NCI-H510A (cell line): ENCODE measurements at regions not wholly inside any gene's neighbourhood (a gene's known extent, or its start where the extent isn't known, plus 50 kb on each side); places are given as distances from the start of the nearest gene placed in this dataset.
"Not testable (repeated sequence)": the region's sequence is repeated elsewhere in the genome, so short reads cannot be mapped to it uniquely, and the experiment has no call there.

Source experiments
- DNase-seq: peaks from one replicate; lab custom pipeline; 2025; lab: John Stamatoyannopoulos, UW

DNA sequence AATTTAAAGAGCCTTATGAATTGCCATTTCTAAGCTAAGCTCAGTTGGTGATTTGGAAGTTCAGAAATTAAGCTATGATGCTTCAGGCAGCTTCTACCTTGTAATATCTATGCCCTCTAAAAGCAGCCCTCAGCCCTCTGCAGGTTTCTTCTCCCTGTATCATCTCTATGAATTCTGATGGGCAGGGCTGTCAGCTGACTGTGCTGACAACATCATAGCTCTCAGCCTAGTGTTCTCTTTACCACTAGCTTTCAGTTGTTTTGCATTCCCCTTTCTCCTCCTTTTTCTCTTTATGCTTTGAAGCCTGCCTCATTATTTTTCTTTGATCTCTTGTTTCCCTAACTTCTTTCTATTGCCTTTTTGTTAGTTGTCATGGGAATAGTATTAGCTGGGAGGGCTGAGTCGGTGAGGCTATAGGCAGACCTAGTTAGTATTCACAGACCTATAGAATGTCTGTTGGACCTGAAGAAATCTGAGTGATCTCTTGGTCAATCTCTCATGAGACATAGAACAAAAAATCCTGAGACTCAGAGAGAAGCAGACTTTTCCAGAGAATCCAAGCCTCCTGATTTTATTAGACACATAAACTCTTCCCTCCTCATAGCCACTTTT lies 535.4 kb downstream of the RAB38 start:
- DNase-seq = no peak

DNA sequence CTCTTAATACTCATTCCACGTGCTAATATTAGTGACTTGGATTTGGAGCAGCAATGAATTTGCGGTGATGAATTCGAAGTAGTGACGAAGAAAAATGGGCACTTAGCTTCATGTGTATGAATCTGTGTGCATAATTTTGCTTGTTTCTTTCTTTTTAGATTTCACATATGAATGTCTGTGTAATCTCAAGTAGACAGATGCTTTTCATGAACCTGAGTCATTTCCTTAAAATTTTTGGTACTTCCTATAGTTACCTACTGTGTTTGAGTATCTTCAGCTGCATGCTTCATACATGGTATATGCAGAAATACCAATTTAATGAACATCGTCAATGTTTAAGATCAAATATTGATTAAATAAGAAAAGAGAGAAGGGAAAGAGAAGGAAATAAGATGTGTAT lies 540.2 kb downstream of the RAB38 start:
- DNase-seq = no peak

DNA sequence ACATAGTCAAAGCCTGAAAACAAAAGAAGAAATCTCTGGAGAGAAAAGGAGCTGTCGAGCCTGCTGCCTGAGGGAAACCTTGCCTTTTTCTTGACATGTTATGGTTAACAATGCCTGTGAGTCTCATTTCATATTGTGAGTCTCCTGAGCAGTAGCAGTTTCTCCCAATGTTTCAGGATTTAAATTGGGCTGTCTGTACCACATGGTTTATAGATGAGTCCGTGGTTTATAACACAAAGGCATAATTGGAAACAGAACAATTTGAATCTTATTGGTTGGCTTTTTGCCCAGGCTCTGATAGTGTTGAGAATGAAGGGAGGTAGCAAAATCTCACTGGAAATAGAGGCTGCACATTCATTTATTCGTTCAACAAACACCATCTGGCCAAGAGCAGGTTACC lies 540.9 kb downstream of the RAB38 start:
- DNase-seq = no peak

DNA sequence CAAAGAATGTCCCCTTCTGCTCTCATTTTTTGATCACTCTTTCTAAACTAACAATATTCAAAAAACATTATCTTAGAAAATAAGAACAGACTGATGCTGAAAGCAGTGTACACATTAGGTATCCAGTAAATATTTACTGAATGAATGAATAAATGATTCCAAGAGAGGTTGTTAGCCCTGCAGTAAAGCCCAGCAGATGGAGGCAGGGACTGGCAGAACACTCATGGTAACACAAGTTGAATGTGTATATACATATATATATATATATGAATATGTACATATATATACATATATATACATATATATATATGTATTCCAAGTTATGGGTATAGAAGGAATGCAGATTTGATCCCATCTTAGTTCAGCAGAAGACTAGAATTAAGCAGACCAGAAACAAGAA lies 546.3 kb downstream of the RAB38 start:
- no peak for DNase-seq

DNA sequence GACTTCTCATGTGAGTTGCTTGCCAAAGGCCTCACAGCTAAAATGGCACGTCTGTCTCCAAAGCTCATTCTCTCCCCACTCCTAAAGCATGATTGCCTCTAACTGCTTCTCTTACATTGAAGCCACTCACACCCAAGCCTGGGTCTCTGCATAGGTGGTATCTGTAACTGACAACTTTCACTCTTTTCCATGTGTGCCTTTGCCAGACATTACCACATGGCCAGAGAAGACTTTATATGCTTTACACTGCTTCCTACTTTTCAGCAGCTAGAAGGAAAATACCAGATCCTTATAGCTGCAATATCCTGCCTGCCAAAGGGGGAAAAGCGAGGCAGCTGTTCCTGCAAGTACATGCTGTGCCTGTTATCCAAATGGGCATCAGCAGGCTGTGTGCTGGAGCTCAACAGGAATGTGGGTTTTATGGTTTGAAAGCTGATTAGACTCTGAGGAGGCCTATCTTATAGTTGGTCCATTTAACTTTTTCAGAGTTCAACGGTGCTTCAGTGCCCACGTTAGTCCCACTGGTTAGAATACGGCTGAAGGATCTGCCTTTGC lies 547.1 kb downstream of the RAB38 start:
- DNase-seq = no peak

DNA sequence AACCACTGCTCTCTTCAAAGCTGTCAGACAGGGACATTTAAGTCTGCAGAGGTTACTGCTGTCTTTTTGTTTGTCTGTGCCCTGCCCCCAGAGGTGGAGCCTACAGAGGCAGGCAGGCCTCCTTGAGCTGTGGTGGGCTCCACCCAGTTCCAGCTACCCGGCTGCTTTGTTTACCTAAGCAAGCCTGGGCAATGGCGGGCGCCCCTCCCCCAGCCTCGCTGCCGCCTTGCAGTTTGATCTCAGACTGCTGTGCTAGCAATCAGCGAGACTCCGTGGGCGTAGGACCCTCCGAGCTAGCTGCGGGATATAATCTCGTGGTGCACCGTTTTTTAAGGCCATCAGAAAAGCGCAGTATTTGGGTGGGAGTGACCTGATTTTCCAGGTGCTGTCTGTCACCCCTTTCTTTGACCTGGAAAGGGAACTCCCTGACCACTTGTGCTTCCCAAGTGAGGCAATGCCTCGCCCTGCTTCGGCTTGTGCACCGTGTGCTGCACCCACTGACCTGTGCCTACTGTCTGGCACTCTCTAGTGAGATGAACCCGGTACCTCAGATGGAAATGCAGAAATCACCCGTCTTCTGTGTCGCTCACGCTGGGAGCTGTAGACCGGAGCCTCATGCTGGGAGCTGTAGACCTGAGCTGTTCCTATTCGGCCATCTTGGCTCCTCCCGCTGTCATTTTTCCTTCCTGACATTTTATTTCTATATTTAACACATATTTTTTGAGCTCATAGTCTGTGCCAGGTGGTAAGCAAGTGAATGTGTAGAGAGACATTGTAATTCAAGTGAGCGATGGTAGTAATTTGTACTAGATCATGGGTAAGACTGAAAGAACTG lies 551.5 kb downstream of the RAB38 start:
- DNase-seq = not testable (repeated sequence)

DNA sequence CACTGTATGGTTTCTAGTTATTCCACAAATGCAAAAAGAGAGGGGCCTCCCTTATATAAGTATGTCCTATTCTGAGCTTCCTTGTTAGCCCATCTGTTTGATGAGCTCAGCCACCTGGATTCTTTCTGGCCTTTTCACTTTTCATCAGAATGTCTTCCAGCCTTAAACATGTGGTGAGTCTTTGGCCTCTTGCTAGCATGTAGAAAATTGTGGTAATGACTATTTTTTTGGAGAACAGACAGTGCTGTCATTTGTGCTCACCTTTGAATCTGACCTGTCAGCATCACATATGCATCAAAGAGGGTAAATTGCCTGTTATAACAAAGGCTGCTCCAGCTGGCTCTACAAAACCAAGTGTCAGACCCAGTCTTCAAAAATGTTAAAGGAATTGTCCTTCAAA lies 558.7 kb downstream of the RAB38 start:
- DNase-seq = no peak

DNA sequence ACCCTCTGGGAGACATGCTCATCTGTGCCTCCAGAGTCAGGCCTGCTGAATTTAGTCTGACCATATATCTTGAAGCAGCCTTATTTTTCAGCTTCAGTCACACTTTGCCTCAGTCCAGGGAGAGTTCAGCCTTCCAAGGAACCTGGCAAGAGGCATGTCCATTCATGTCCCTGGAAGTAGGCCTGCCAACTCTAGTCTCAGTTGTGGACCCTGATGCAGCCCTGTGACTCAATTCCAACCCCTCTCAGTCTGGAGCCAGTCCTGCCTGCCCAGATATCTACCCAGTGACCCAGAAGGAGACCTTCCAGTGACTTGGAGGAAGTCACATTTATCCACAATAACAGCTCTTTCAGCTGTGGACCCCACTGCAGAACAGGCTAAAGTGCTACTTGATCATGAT lies 566.6 kb downstream of the TMEM135 start:
- no peak for DNase-seq

DNA sequence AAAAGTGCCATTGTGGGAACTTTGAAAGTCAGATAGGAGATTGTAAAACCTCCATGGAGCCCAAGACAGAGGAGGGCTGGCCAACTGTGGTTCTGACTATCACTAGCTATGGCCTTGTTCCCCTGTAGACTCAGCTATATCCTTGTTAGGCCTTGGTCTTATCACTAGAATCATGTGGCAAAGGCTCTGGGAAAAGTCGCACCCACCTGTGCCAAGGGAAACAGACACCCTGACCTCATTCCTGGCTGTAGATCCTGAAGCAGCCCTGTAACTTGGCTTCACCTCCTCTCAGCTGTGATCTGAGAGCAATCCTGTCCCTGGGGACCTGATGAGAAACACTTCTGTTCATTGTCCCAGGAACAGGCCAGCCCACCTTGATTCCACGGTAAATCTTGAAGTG lies 566.2 kb downstream of the TMEM135 start:
- DNase-seq = no peak

DNA sequence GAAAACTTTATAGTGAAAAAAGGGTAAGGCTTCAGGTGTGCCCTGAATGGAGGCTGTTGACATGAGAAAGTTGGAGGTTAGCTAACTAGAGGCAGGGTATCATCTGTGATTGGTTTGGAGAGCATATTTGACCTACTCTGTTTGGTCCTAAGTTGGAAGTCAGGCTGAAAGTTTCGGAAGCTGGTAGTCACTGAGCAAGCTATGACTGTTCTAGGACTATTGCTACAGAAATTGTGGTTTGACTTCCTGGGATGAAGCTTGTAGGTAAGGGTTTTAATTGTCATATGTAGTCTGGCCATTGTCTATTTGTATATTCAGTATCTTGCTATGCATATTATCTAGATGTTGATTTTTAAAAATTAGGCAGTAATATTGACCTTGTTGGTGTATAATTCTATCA lies 565.0 kb downstream of the TMEM135 start:
- DNase-seq = no peak

DNA sequence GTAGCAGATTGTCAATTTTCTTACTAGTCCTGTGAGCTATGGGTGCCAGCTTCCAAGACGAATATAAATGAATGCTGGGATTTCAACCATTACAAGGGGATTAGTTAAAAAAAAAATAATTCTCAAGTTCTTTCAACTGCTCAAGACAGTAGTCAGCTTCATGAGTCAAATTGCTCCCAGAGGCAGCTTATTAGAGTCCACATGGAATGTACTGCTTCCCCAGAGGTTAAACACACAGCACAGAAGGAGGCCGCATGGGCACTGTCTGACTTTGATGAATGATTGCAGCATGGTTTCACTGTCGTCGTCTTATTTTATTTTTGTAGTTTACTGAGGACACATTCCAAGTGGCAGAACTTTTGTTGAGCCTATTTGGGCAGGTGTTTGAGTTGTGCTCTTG lies 563.2 kb downstream of the TMEM135 start:
- DNase-seq = no peak

DNA sequence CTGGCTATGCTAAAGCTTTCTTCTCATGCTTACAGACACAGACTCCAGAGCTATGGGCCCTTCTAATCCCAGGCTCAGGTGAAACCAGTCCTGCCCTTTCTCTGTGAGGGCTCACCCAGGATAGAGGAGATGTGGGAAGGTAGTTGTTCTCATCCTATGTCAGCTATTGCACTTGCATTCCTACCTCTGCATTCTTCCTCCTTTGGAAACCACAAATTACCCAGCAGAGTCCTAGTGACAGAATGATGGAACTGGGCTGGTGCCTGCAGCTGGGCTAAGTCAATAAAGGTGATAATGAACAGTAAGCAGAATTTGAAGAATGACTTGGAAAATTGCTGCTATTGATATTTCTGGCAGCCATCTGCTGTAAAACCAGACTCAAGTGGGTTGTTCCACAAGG lies 560.0 kb downstream of the TMEM135 start:
- DNase-seq = peak; percentile 26

DNA sequence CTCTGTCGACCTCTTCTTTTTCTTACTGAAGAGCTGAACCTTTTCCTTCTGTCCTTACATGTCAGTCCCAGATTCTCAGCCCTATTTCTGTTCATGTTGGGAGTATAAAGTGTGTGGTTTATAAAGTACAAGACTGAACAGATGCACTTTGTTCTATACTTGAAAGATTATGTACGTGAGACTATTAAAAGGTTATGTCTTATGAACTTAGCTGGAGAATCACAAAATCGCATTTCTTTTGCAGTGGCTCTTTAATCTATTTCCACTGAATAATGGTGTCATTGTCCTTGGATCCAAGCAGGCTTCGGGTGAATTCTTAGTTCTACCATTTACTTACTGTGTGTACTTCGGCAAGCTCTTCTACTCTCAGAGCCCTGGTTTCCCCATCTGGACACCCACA lies 558.4 kb downstream of the TMEM135 start:
- no peak for DNase-seq

DNA sequence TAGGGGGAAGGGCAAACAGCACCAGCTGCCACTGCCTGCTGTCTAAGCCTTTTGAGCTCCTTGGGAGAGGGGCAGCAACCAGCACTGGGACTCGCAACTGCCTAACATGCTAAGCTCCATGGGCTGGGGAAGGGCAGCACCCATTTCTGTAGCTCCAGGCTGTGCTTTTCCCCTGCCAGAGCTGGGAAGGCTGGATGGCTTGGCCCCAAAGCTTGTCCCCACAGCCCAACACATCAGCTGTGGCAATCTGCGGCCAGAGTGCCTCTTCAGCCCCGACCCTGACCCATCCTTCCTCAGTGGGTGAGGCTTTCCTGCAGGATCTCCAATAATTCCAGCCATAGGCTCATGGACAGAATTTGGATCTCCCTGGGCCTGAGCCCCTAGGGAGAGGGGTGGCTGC lies 551.3 kb downstream of the TMEM135 start:
- no peak for DNase-seq

DNA sequence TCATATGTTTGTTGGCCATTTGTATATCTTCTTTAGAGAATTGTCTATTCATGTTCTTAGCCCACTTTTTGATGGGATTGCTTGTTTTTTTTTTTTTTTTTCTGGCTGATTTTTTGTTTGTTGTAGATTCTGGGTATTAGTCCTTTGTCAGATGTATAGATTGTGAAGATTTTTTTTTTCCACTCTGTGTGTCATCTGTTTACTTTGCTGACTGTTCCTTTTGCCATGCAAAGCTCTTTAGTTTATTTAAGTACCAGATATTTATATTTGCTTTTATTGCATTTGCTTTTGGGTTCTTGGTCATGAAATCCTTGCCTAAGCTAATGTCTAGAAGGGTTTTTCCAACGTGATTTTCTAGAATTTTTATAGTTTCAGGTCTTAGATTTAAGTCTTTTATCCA lies 547.9 kb downstream of the TMEM135 start:
- not testable (repeated sequence) for DNase-seq

DNA sequence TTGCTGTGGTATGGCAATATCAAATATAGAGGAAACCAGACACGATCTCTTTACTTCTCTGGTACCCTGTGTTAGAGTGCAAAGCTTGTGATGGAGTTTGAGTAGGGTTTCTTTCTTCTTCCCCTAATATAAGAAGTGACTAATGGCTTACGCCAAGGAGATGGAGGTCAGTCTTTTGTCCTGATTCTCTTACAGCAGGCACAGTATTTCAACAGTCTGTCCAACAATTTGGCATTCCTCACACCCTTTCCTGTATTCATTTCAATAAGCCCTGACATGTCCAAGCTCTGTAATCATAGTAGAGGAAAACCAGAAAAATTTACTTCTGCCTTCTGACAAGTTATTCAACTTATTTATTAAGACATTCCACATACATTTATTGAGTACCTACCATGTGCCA lies 546.2 kb downstream of the TMEM135 start:
- no peak for DNase-seq

DNA sequence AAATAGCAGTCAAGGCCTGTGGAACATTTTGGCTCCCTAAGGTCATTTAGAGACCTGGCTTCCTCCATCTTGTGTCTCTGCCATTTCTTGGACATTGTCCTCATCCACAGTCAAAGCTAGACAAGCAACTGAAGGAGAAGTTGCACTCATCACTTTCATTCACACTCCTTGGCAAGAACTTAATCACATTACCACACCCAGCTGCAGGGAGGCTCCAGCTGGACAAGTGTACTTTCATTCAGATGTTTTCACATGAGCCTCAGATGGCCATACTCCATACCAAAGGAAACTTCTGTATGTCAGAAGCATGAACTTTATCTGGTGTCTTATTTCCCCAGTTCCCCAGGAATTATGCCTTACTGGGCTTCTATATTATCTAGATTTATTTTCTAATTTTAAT lies 537.4 kb downstream of the TMEM135 start:
- DNase-seq = no peak

DNA sequence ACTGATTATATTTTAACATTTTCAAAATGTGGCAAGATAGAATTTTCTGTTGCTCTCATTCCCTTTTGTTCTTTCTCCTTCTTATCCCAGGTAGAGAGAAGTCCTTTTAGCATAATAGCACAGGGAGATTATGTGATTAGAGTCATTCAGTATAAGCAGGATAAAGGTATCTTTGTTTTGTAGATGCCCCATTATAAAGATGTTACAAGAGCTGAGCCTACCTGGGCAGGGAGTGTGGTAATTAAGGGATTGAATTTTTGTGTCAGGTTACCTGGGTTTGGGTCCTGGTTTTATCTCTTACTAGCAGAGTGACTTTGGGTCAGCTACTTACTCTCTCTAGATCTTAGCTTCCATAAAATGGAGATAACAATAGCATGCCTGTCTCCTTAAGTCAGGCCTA lies 536.5 kb downstream of the TMEM135 start:
- no peak for DNase-seq

DNA sequence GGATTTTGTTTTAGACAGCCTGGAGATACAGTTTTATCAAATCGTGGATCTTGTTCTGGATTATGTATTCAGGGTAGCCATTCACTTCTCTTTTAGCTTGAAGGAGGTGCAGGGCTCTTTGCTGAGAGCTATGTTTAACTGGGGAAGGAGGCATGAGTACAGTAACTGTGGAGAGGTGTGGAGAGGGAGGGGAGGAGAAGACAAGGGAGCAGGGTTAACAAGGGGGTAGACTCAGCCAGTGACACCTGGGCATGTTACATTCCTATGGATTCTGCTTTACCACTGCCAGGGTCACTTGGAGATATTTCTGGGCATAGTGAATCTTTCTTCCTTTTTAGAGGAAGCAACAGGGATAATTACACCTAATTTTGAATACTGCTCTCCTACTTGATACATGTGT lies 536.0 kb downstream of the TMEM135 start:
- no peak for DNase-seq

DNA sequence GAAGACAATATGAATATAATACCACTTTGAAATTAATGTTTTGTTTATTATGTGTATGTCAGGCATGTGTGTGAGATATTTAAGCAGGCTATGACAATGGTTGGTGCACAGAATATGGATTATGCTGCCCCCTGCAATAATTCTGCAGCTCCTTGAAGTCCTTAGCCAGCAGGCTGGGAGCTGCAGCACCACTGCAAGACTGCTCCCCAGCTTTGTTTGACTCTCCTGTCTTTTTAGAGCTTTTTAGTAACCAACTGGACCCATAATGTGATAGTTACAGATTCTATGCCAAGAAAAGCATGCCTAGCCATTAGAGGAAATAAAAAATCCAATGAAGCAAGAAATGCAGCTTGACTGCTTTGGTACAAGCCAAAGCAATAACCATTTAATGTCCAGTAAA lies 535.1 kb downstream of the TMEM135 start:
- DNase-seq = no peak

DNA sequence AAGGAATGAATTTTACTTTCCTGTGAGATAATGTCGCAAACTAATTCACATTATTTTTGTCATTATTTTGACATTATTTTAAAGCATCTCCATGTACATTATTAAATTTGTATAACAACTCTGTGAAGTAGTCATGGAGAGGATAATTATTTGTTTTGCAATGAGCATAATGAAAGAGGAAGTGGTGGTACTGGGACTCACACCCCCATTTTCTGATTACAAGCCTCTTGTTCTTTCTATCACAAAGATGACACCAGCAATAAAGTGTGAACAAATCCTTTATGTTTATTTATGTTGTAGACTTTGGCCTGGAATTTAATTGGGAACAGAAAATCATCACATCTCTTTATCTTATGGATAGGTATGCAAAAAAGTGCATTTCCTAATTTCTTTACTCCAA lies 522.6 kb downstream of the TMEM135 start:
- no peak for DNase-seq

DNA sequence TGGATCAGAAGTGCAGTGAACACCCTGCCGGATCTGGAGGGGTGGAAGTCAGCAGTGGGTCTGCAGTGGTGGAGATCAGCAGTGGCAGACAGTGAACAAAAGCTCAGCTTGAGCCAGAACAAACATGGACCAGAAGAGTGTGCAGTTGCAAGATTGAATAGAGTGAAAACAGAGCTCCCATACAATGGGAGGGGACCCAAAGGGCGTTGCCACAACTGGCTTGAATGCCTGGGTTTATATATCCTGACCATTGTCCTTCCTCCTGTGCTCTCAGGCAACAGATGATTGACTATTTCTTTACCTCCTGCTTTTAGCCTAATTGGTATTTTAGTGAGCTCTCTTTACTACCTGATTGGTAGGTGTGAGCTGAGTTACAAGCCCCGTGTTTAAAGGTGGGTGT lies 522.1 kb downstream of the TMEM135 start:
- DNase-seq = not testable (repeated sequence)

DNA sequence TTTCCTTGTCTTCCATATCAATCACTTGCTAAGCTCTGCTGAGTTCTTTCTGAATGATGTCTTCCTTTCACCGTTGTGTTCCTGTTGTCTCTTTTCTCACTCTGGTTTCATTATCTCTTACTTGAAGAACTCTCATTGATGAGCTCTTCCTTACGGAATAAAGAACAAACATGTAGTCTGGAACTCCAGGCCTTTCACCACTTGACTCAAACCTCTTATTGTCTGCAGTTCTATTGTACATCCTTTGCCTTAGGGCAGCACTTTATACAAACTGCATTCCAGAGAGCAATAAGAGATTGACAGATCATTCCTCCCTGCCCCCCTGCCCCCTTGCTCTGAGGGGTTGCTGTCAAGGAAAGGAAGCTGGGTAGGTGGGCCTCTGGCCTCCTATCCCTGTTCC lies 517.4 kb downstream of the TMEM135 start:
- no peak for DNase-seq

DNA sequence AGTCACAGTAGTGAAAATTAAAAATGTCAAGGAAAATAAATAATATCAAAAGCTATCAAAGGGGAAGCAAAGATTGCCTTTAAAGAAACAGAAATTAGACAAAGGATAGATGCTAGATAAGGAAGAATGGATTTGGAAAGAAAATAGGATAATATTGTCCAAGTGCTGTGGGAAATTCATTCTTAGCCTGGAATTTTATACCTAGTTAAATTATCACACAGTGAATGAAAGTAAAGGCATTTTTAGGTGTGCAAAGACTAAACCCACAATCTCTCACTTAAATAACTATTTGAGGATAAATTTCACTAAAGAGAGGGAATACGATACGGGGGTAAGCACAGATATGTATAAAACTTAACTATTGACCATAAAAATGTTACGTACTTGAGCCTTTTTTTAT lies 511.1 kb downstream of the TMEM135 start:
- no peak for DNase-seq
